ENCODE measurements at regions not wholly inside any gene's neighbourhood (a gene's known extent, or its start where the extent isn't known, plus 50 kb on each side); places are given as distances from the start of the nearest gene placed in this dataset.

DNA sequence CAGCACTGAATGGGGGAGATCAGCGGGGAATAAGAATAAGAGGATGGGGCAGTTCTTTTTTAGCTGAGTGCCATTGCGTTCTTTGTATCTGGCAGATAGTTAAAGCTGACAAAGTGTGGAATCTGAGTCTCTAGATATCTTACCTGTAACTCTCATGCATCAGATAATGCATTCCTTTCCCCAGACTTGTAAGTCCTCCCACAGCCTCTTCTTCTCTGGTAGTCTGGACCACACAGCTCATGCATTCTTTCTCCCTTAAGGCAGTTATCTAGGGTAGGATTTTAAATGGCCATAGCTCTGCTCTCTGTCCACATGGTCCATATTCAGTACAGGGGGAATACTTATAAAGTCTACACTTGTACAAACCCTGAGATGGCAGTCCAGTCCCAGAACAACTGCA is 54.0 kb upstream of the FGF10 start:
- H3K79me2 ChIP-seq (ENCODE audit: control insufficient read depth, insufficient read depth, low read length), result no peaks in the 10 kb centered on the region
- no peak overlapping the region for H2AFZ ChIP-seq (ENCODE audit: low read length)
- H3K9me3 ChIP-seq (ENCODE audit: control insufficient read depth, insufficient read depth, low read depth, low read length), result no peaks in the 10 kb centered on the region
- no peak overlapping the region for H3K27ac ChIP-seq (ENCODE audit: insufficient read depth, low read length)
- no peaks in the 10 kb centered on the region for H3K36me3 ChIP-seq (ENCODE audit: control insufficient read depth, insufficient read depth, low read length)
- TF ChIP-seq, protein P1, sequence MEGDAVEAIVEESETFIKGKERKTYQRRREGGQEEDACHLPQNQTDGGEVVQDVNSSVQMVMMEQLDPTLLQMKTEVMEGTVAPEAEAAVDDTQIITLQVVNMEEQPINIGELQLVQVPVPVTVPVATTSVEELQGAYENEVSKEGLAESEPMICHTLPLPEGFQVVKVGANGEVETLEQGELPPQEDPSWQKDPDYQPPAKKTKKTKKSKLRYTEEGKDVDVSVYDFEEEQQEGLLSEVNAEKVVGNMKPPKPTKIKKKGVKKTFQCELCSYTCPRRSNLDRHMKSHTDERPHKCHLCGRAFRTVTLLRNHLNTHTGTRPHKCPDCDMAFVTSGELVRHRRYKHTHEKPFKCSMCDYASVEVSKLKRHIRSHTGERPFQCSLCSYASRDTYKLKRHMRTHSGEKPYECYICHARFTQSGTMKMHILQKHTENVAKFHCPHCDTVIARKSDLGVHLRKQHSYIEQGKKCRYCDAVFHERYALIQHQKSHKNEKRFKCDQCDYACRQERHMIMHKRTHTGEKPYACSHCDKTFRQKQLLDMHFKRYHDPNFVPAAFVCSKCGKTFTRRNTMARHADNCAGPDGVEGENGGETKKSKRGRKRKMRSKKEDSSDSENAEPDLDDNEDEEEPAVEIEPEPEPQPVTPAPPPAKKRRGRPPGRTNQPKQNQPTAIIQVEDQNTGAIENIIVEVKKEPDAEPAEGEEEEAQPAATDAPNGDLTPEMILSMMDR (conservative IDR thresholded peaks at IDR 0.05 in 1 of 2, IDR thresholded peaks at IDR 0.05 in 1 of 2; ENCODE audit: low read depth in 1 of 2, low read length in 2 of 2), result no peak
- TF ChIP-seq EZH2 (IDR thresholded peaks at IDR 0.05; ENCODE audit: low read length, missing control alignments), result no peak
- H3K27me3 ChIP-seq (ENCODE audit: control insufficient read depth, insufficient read depth, low read length), result no peaks in the 10 kb centered on the region
- H3K9ac ChIP-seq (ENCODE audit: insufficient read depth, low read length), result no peak overlapping the region
- no peak for DNase-seq (ENCODE audit: low read depth in 2 of 2)
- H3K4me2 ChIP-seq (ENCODE audit: extremely low read depth, insufficient read depth, low read length), result no peak overlapping the region
- no peaks in the 10 kb centered on the region for H4K20me1 ChIP-seq (ENCODE audit: control insufficient read depth, extremely low read depth, insufficient read depth, low read length)
- H3K4me3 ChIP-seq (replicated peaks in 1 of 4; ENCODE audit: control extremely low read depth in 1 of 4, insufficient read depth in 1 of 4, low read depth in 3 of 4, low read length in 4 of 4), result no peak overlapping the region
- no peaks in the 10 kb centered on the region for H3K4me1 ChIP-seq (ENCODE audit: control insufficient read depth, extremely low read depth, insufficient read depth, low read length)

DNA sequence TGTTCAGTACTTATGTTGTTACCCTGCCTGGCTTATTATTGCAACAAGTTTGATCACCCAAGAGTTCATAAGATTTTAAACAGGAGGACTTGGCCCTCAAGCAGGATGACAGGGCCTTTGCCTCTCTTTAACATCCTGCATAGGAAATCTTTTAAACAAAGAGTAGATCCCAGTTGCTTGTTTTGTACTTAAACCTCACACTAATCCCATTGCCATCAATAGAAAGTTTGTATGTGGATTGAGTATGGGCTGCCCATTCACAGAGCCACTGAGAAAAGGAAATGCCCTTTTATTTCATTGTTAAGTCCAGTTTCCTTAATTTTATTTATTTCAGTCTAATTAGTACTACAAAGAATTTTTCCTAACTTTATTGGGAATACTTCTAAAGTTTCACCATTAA is 52.2 kb upstream of the FGF10 start:
- no peak overlapping the region for H3K4me2 ChIP-seq (ENCODE audit: extremely low read depth, insufficient read depth, low read length)
- no peak overlapping the region for H2AFZ ChIP-seq (ENCODE audit: low read length)
- H3K9me3 ChIP-seq (ENCODE audit: control insufficient read depth, insufficient read depth, low read depth, low read length), result no peaks in the 10 kb centered on the region
- no peaks in the 10 kb centered on the region for H3K4me1 ChIP-seq (ENCODE audit: control insufficient read depth, extremely low read depth, insufficient read depth, low read length)
- H3K4me3 ChIP-seq (replicated peaks in 1 of 4; ENCODE audit: control extremely low read depth in 1 of 4, insufficient read depth in 1 of 4, low read depth in 3 of 4, low read length in 4 of 4), result no peak overlapping the region
- no peaks in the 10 kb centered on the region for H3K79me2 ChIP-seq (ENCODE audit: control insufficient read depth, insufficient read depth, low read length)
- no peak for DNase-seq (ENCODE audit: low read depth in 2 of 2)
- H3K9ac ChIP-seq (ENCODE audit: insufficient read depth, low read length), result no peak overlapping the region
- no peak overlapping the region for H3K27ac ChIP-seq (ENCODE audit: insufficient read depth, low read length)
- no peaks in the 10 kb centered on the region for H3K27me3 ChIP-seq (ENCODE audit: control insufficient read depth, insufficient read depth, low read length)
- H4K20me1 ChIP-seq (ENCODE audit: control insufficient read depth, extremely low read depth, insufficient read depth, low read length), result no peaks in the 10 kb centered on the region
- H3K36me3 ChIP-seq (ENCODE audit: control insufficient read depth, insufficient read depth, low read length), result no peaks in the 10 kb centered on the region
- no peak for TF ChIP-seq EZH2 (IDR thresholded peaks at IDR 0.05; ENCODE audit: low read length, missing control alignments)
- TF ChIP-seq, protein P1 (conservative IDR thresholded peaks at IDR 0.05 in 1 of 2, IDR thresholded peaks at IDR 0.05 in 1 of 2; ENCODE audit: low read depth in 1 of 2, low read length in 2 of 2), result no peak

DNA sequence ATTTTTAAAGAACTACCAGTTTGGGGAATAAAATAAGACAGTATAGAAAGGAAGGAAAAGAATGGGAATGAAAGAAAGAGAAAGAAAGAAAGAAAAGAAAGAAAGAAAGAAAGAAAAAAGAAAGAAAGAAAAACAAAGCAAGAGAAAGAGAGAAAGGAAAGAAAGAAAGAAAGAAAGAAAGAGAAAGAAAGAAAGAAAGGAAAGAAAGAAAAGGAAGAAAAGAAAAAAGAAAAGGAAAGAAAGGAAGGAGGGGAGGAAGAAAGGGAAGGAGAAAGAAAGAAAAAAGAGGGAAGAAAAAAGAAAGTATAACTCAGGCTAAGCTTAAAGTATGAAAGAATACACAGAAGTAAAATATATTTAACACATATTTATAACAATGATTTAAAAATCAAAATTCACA is 51.0 kb upstream of the FGF10 start:
- no peak overlapping the region for H3K9ac ChIP-seq (ENCODE audit: insufficient read depth, low read length)
- no peaks in the 10 kb centered on the region for H3K79me2 ChIP-seq (ENCODE audit: control insufficient read depth, insufficient read depth, low read length)
- H3K27ac ChIP-seq (ENCODE audit: insufficient read depth, low read length), result no peak overlapping the region
- no peaks in the 10 kb centered on the region for H3K4me1 ChIP-seq (ENCODE audit: control insufficient read depth, extremely low read depth, insufficient read depth, low read length)
- no peak overlapping the region for H3K4me2 ChIP-seq (ENCODE audit: extremely low read depth, insufficient read depth, low read length)
- no peak overlapping the region for H2AFZ ChIP-seq (ENCODE audit: low read length)
- no peak overlapping the region for H3K4me3 ChIP-seq (replicated peaks in 1 of 4; ENCODE audit: control extremely low read depth in 1 of 4, insufficient read depth in 1 of 4, low read depth in 3 of 4, low read length in 4 of 4)
- H3K9me3 ChIP-seq (ENCODE audit: control insufficient read depth, insufficient read depth, low read depth, low read length), result no peaks in the 10 kb centered on the region
- TF ChIP-seq, protein P1 (conservative IDR thresholded peaks at IDR 0.05 in 1 of 2, IDR thresholded peaks at IDR 0.05 in 1 of 2; ENCODE audit: low read depth in 1 of 2, low read length in 2 of 2), result no peak
- no peak for TF ChIP-seq EZH2 (IDR thresholded peaks at IDR 0.05; ENCODE audit: low read length, missing control alignments)
- no peaks in the 10 kb centered on the region for H3K36me3 ChIP-seq (ENCODE audit: control insufficient read depth, insufficient read depth, low read length)
- H3K27me3 ChIP-seq (ENCODE audit: control insufficient read depth, insufficient read depth, low read length), result no peaks in the 10 kb centered on the region
- H4K20me1 ChIP-seq (ENCODE audit: control insufficient read depth, extremely low read depth, insufficient read depth, low read length), result no peaks in the 10 kb centered on the region
- DNase-seq (ENCODE audit: low read depth in 2 of 2), result no peak
